ENCODE measurements at regions not wholly inside any gene's neighbourhood (a gene's known extent, or its start where the extent isn't known, plus 50 kb on each side); places are given as distances from the start of the nearest gene placed in this dataset.

- DNase-seq: no peak
Observed at GRCh38 chr16:62216837-62217236, 180.6 kb upstream of the CDH8 start.

- DNase-seq: no peak
Observed at GRCh38 chr16:62213763-62214162, 177.5 kb upstream of the CDH8 start.

GRCh38 chr16:62208934-62209333 is 172.7 kb upstream of the CDH8 start:
- DNase-seq: no peak

GRCh38 chr16:62205459-62205858 is 169.2 kb upstream of the CDH8 start:
- no peak for DNase-seq

- no peak for DNase-seq
Observed at GRCh38 chr16:62201911-62202310, 165.7 kb upstream of the CDH8 start.

- no peak for DNase-seq
Observed at GRCh38 chr16:62194828-62195227, 158.6 kb upstream of the CDH8 start.

- DNase-seq: no peak
Observed at GRCh38 chr16:62190426-62190825, 154.2 kb upstream of the CDH8 start.

- no peak for DNase-seq
Observed at GRCh38 chr16:62177351-62178203, 141.3 kb upstream of the CDH8 start.

- no peak for DNase-seq
Observed at GRCh38 chr16:62170642-62171041, 134.4 kb upstream of the CDH8 start.

GRCh38 chr16:62167551-62167950 is 131.3 kb upstream of the CDH8 start:
- no peak for DNase-seq

GRCh38 chr16:62157544-62157943 is 121.3 kb upstream of the CDH8 start:
- DNase-seq: no peak

- DNase-seq: no peak
Observed at GRCh38 chr16:62156971-62157370, 120.7 kb upstream of the CDH8 start.

GRCh38 chr16:62149631-62150030 is 113.4 kb upstream of the CDH8 start:
- no peak for DNase-seq

GRCh38 chr16:62137996-62138395 is 101.8 kb upstream of the CDH8 start:
- no peak for DNase-seq

- DNase-seq: no peak
Observed at GRCh38 chr16:62135911-62136310, 99.7 kb upstream of the CDH8 start.

GRCh38 chr16:62135446-62135845 is 99.2 kb upstream of the CDH8 start:
- DNase-seq: no peak

- no peak for DNase-seq
Observed at GRCh38 chr16:62130101-62130500, 93.9 kb upstream of the CDH8 start.

GRCh38 chr16:62105244-62105643 is 69.0 kb upstream of the CDH8 start:
- DNase-seq: no peak

GRCh38 chr16:62102588-62102987 is 66.3 kb upstream of the CDH8 start:
- DNase-seq: no peak

GRCh38 chr16:62100651-62101050 is 64.4 kb upstream of the CDH8 start:
- DNase-seq: no peak

GRCh38 chr16:62089715-62090114 is 53.5 kb upstream of the CDH8 start:
- DNase-seq: no peak

- DNase-seq: no peak
Observed at GRCh38 chr16:62088731-62089410, 52.6 kb upstream of the CDH8 start.

Measured in GF-D8 (cell line).